ENCODE measurements at regions not wholly inside any gene's neighbourhood (a gene's known extent, or its start where the extent isn't known, plus 50 kb on each side); places are given as distances from the start of the nearest gene placed in this dataset.

DNA sequence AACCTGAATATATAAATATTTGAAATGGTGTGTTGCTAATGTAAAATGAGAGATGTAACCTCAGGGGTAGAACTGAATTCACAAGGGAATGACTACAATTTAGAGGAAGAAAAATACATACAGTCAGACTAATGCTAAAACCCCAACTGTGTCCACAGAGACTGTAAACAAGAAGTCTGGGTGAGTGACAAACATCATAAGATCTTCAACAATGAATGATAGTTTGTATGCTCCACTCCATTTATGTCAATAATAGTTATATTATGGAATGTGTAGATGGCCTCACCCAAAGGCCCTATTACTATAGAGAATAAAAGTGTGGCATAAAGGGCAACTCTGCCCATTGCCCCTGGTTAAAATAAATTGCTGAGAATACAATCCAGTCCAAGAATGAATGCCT is 102.9 kb downstream of the CETN3 start:
- Histone ChIP-seq H3K9me3 (ENCODE audit: control insufficient read depth, insufficient read depth, low read length) (no peaks in the 10 kb centered on the region), H3K4ac (ENCODE audit: low read depth, low read length) (no peak overlapping the region), H4K20me1 (ENCODE audit: insufficient read depth, low read length) (no peaks in the 10 kb centered on the region), H2BK5ac (ENCODE audit: low read depth, low read length, poor library complexity, severe bottlenecking) (no peak overlapping the region), H3K14ac (replicated peaks; ENCODE audit: low read depth, low read length) (no peak overlapping the region), H3K9ac (ENCODE audit: low read depth, low read length) (no peak overlapping the region), H3K79me1 (ENCODE audit: low read depth in 1 of 2, low read length in 2 of 2) (no peaks in the 10 kb centered on the region), H3K27ac (ENCODE audit: insufficient read depth, low read length) (no peak overlapping the region), H2AK5ac (ENCODE audit: low read depth, low read length) (no peak overlapping the region), H3K36me3 (ENCODE audit: control insufficient read depth, insufficient read depth, low read length) (no peaks in the 10 kb centered on the region), H3K18ac (ENCODE audit: low read depth, low read length) (no peak overlapping the region), H4K91ac (ENCODE audit: insufficient read depth, low read depth, low read length) (no peak overlapping the region), H2BK120ac (ENCODE audit: low read depth, low read length) (no peak overlapping the region), H4K8ac (ENCODE audit: low read depth in 2 of 2, low read length in 2 of 2) (no peak overlapping the region), H2AK9ac (replicated peaks; ENCODE audit: low read depth, low read length, poor library complexity) (no peak overlapping the region), H3K4me3 (ENCODE audit: insufficient read depth, low read depth, low read length) (no peak overlapping the region), H4K5ac (ENCODE audit: low read depth, low read length) (no peak overlapping the region), H3K23ac (ENCODE audit: low read depth, low read length) (no peak overlapping the region), H2BK15ac (ENCODE audit: low read depth, low read length) (no peak overlapping the region), H3K56ac (ENCODE audit: extremely low read depth, insufficient read depth, low read length) (no peak overlapping the region), H3K9me1 (ENCODE audit: insufficient read depth, low read length) (no peaks in the 10 kb centered on the region), H2BK20ac (ENCODE audit: low read depth, low read length) (no peak overlapping the region), H3K4me2 (ENCODE audit: low read depth, low read length) (no peak overlapping the region), H2AFZ (replicated peaks; ENCODE audit: low read length, poor library complexity) (no peak overlapping the region), H3K4me1 (ENCODE audit: control insufficient read depth, insufficient read depth, low read length) (no peaks in the 10 kb centered on the region), H3K27me3 (ENCODE audit: control insufficient read depth, insufficient read depth, low read length) (no peaks in the 10 kb centered on the region)
- no TSS peak for BruUV-seq (replicated peaks)
- dilution Hi-C loops (cut with HindIII; ENCODE audit: low sequenced_read_pairs, unreplicated experiment): no loop called here
- ChIA-PET POLR2A (ENCODE audit: unreplicated experiment) (no interaction called here), CTCF (interaction anchor here (0.7 kb wide), 1 partner anchor 30 kb away, joined by 3 read pairs; no protein-coding TSS in a partner anchor)
- no peak for ATAC-seq (ENCODE audit: low read depth)
- intact Hi-C loops (cut with micrococcal nuclease): no loop called here
- in situ Hi-C loops (cut with MboI; ENCODE audit: low sequenced_read_pairs): no loop called here
- no peak for DNase-seq
- TF ChIP-seq MXI1 (IDR thresholded peaks at IDR 0.05; ENCODE audit: borderline replicate concordance, low read depth, low read length): no peak
